ENCODE measurements at regions not wholly inside any gene's neighbourhood (a gene's known extent, or its start where the extent isn't known, plus 50 kb on each side); places are given as distances from the start of the nearest gene placed in this dataset.

DNA sequence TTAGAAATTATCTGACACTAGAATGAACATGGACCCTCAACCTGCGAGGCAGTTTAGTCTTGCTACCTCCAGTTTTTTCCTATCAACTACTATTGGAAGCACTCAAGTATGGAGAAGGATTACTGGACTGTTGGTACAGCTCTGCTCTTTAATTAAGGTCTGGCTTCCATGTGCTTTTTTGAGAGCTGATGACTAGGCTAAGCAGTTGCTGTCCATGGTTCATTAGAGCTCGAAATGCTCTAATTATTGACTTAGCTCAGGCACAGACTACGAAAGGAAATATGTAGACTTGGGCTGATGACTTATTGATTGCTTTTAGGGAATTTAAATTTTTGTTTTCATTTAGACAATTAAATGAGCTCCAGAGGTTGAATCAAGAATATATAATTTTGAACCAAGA is 1281.6 kb downstream of the HACE1 start:
- DNase-seq (ENCODE audit: low read depth): no peak
- no peak overlapping the region for H3K4me3 ChIP-seq (ENCODE audit: low read depth, low read length)
- TF ChIP-seq, protein P1, sequence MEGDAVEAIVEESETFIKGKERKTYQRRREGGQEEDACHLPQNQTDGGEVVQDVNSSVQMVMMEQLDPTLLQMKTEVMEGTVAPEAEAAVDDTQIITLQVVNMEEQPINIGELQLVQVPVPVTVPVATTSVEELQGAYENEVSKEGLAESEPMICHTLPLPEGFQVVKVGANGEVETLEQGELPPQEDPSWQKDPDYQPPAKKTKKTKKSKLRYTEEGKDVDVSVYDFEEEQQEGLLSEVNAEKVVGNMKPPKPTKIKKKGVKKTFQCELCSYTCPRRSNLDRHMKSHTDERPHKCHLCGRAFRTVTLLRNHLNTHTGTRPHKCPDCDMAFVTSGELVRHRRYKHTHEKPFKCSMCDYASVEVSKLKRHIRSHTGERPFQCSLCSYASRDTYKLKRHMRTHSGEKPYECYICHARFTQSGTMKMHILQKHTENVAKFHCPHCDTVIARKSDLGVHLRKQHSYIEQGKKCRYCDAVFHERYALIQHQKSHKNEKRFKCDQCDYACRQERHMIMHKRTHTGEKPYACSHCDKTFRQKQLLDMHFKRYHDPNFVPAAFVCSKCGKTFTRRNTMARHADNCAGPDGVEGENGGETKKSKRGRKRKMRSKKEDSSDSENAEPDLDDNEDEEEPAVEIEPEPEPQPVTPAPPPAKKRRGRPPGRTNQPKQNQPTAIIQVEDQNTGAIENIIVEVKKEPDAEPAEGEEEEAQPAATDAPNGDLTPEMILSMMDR (IDR thresholded peaks at IDR 0.05; ENCODE audit: control insufficient read depth, extremely low read depth, insufficient read depth): no peak

DNA sequence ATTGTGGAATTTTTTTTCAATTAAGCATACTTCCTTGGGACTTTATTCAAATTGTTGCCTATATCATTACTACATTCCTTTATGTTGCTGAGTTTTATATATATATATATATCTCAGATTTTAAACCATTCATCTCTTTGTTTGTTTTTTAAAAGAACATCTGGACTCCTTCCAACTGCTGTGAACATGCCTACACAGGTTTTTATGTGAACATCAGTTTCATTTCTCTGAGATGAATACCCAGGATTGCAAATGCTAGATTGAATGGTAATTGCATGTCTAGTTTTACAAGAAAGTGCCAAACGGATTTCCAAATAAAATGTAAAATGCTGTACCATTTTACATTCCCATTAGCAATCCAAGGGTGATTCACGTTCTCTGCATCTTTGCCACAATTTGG is 1289.3 kb downstream of the HACE1 start:
- DNase-seq (ENCODE audit: low read depth): peak; percentile 15
- H3K4me3 ChIP-seq (ENCODE audit: low read depth, low read length): no peak overlapping the region

DNA sequence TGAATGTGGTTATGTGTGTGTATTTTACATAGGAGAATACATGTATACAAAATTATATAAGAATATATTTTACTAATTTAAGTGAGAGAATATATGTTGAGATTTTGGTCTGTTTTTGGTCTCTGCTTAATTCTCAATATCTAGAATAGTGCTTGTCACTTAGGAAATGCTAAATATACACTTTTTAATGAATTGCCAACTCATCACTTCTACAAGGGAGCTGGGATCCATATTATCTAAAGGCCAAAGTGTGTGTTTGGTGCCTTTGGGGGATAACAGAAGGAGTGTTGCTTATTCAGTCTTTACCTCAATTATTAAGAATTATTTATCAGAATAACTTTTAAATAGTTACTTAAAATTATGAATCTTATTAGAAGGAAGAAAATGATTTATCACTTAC is 1304.8 kb downstream of the HACE1 start:
- TF ChIP-seq, protein P1 (IDR thresholded peaks at IDR 0.05; ENCODE audit: control insufficient read depth, extremely low read depth, insufficient read depth): no peak
- no peak for DNase-seq (ENCODE audit: low read depth)
- no peak overlapping the region for H3K4me3 ChIP-seq (ENCODE audit: low read depth, low read length)

More for the DNA sequence above, 1289.3 kb downstream of the HACE1 start:
- TF ChIP-seq, protein P1 (IDR thresholded peaks at IDR 0.05; ENCODE audit: control insufficient read depth, extremely low read depth, insufficient read depth): no peak

DNA sequence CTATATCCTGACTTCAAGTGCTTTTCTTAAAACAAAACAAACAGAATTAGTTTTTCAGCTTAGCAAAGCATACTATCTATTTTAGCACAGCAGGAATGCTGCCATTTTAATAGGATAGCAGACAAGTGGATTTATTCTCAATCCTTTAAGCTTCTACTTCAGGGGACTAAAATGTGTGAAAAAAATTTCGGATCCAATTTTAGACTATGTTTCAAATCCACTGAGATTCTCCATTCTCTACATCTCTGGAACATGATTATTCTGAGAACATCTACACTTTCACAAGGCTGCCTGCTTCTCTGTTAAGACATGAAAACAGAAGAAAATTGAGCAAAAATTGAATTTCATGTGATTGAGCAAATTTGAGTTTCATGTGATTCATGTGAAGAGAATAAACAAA is 1321.3 kb downstream of the HACE1 start:
- no peak overlapping the region for H3K4me3 ChIP-seq (ENCODE audit: low read depth, low read length)
- TF ChIP-seq, protein P1 (IDR thresholded peaks at IDR 0.05; ENCODE audit: control insufficient read depth, extremely low read depth, insufficient read depth): no peak
- DNase-seq (ENCODE audit: low read depth): no peak

DNA sequence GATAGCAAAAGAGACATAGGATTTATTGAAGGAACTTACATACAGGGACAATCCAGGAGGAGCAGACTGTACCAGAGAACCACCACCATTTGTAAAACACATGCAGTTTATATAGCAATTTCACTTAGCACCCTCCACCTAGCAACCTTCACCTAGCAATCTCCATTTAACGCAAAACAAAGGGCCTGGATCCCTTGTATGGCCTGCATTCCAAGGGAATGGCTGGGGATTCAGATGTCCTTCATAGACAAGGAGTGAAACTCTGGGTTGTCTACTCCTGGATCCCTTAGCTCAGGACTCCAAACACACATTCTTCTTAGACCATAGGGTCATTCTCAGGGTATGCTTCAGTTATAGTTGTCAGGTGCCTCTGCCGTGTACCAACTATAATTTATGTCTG is 1324.9 kb downstream of the HACE1 start:
- DNase-seq (ENCODE audit: low read depth): no peak
- TF ChIP-seq, protein P1 (IDR thresholded peaks at IDR 0.05; ENCODE audit: control insufficient read depth, extremely low read depth, insufficient read depth): no peak
- H3K4me3 ChIP-seq (ENCODE audit: low read depth, low read length): no peak overlapping the region

DNA sequence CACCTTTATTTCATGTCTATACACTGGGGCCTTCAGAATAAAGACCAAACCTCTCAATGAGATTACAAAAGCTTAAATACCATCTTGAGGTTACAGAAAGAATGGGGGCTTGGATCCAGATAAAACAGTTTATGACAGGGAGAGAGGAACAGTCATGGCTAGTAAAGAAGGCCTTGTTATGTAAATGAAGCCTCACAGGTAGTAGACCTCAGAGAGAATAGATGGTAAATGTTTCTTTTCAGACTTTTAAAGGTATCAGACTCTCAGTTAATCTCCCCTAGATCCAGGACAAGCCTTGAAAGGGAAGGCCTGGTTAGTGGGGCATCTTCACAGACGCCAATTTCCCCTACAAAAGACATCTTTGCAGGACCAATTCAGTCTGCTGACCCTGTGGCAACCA is 1325.6 kb downstream of the HACE1 start:
- no peak overlapping the region for H3K4me3 ChIP-seq (ENCODE audit: low read depth, low read length)
- no peak for DNase-seq (ENCODE audit: low read depth)
- TF ChIP-seq, protein P1 (IDR thresholded peaks at IDR 0.05; ENCODE audit: control insufficient read depth, extremely low read depth, insufficient read depth): no peak

DNA sequence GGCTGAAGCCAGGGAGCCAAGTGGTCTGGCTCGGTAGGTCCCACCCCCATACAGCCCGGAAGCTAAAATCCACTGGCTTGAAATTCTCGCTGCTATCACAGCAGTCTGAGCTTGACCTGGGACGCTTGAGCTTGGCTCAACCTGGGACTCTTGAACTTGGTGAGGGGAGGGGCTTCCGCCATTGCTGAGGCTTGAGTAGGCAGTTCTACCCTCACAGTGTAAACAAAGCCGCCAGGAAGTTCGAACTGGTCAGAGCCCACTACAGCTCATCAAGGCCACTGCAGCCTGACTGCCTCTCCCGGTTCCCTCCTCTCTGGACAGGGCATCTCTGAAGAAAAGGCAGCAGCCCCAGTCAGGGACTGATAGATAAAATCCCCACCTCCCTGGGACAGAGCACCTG is 1337.7 kb downstream of the HACE1 start:
- DNase-seq (ENCODE audit: low read depth): no peak
- TF ChIP-seq, protein P1 (IDR thresholded peaks at IDR 0.05; ENCODE audit: control insufficient read depth, extremely low read depth, insufficient read depth): no peak
- H3K4me3 ChIP-seq (ENCODE audit: low read depth, low read length): no peak overlapping the region

All from LNCaP clone FGC (cell line).